Sciatic nerve (tissue), 2 donors: ENCODE measurements at regions not wholly inside any gene's neighbourhood (a gene's known extent, or its start where the extent isn't known, plus 50 kb on each side); places are given as distances from the start of the nearest gene placed in this dataset.

Source experiments
- ATAC-seq: fragments of 200-7000 bp; cut with Tn5 transposase; one replicate; pipeline ENCODE4 v1.9.1; 2020; ENCODE audit warnings: mild to moderate bottlenecking, moderate library complexity
- DNase-seq: peaks from one replicate; pipeline ENCODE4 v3.0.0-alpha.2; 2020; ENCODE audit warnings: low spot score
- intact Hi-C: fragments of 100-400 bp; cut with DNase I; formaldehyde crosslinking; loops from one replicate; pipeline ENCODE4 v1.14.2; 2022
- donor health status: DM: no; HTN: no; CAD: no.
- donor health status: DM: no; HTN: no; CAD: no.

DNA sequence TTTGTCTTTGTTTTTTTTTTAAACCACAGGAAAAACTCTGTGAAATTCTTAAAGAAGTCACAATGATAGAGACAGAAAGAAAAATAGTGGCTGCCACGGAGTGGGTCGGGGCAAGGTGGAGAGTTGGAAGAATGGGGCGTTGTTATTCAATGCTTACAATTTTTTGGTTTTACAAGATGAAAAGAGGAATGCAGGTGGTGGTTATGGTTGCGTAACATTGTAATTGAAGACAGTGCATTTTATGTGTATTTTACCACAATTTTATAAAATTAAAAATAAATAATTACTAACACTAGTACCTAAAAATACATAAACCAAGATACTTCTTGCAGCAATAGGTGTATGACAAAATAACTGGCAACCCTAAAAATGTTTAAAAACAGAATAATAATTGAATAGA lies 76.9 kb upstream of the VOPP1 start:
- ATAC-seq: no peak
- no peak for DNase-seq
- intact Hi-C loops: loop anchor here (10.0 kb wide), 1 partner anchor 426 kb away; no protein-coding TSS in a partner anchor

GRCh38 chr7:55644567-55644966 lies 72.3 kb upstream of the VOPP1 start:
- no peak for ATAC-seq
- intact Hi-C loops: loop anchor here (10.0 kb wide), 1 partner anchor 430 kb away; no protein-coding TSS in a partner anchor

GRCh38 chr7:55642266-55642665 lies 70.0 kb upstream of the VOPP1 start:
- DNase-seq (no peak), ATAC-seq (no peak)
- intact Hi-C loops: loop anchor here (10.0 kb wide), 1 partner anchor 433 kb away; no protein-coding TSS in a partner anchor

More at GRCh38 chr7:55644567-55644966, 72.3 kb upstream of the VOPP1 start:
- DNase-seq: no peak

- ATAC-seq (no peak), DNase-seq (no peak)
- intact Hi-C loops: loop anchor here (10.0 kb wide), 1 partner anchor 433 kb away; no protein-coding TSS in a partner anchor
Observed at GRCh38 chr7:55641811-55642210, 69.5 kb upstream of the VOPP1 start.

DNA sequence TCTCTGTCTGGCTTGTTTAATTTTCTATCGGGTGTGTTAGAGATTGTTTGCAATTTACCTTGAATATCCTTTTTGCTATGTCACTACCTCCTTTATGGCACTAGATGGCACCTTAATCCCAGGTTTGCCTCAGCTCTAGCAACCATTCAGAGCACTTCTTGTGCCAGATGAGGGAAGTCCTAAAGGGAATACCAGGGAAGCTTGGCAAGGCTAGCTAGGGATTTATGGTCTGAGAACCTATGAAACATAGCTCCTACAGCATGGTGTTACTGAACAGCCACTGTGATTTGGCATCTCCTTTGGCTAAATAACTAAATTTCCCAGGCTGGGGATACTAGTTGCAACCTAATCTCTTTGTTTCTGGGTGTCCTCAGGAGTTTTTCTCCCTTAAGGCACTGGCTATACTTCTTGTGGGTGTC lies 69.0 kb upstream of the VOPP1 start:
- DNase-seq (no peak), ATAC-seq (peak; percentile 85)
- intact Hi-C loops: loop anchor here (10.0 kb wide), 1 partner anchor 434 kb away; no protein-coding TSS in a partner anchor

- ATAC-seq (no peak), DNase-seq (no peak)
- intact Hi-C loops: loop anchor here (10.0 kb wide), 1 partner anchor 435 kb away; no protein-coding TSS in a partner anchor
Observed at GRCh38 chr7:55639640-55640039, 67.3 kb upstream of the VOPP1 start.

DNA sequence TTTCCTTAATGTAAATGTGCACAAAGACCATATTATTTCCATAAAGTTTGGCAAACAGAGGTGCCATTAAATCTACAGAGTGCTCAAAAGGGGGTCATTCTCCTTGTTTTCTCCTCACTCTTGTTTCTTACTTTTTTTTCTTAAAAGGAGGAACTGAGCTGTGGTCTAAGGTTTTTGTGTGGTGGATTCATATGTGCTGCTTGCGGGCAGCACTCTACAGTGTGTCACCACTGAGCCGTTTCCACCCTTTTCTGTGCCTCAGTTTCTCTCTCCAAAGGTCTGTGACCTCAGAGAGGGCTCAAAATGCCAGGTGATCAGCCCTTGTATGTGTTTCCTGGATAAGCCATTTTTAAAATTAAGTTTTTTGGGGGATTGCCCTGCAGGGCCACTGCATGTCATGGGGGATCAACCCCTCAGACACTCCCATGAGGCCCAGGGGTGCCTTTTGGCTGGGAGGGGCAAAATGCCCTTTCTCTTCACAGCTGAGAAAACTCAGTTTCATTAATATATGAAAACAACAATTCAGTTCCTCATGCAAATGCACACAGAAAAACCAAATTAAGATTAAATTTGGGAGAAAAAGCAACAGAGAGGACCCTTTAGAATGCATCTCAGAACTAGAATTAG lies 56.9 kb upstream of the VOPP1 start:
- no peak for ATAC-seq
- DNase-seq: no peak

DNA sequence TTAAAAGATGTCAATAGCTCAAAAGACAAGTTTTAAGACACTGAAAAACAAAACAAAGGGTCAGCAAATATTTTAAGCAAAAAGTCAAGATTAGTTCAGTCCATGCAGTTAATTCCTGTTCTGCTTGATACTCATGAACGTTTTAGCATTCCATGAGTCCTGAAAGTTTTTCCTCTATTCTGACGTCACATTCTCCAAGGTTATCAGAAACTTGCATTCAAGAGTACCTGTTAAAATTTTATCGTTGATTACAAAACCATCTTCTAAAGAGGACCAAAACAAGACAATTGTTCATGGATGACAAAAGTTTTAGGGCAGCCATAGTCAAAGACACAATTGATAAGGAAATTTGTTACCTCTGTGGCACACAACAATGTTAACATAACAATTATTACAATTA lies 52.5 kb upstream of the VOPP1 start:
- DNase-seq (no peak), ATAC-seq (no peak)
- intact Hi-C loops: no loop called here

More for the DNA sequence above, 56.9 kb upstream of the VOPP1 start:
- intact Hi-C loops: no loop called here

DNA sequence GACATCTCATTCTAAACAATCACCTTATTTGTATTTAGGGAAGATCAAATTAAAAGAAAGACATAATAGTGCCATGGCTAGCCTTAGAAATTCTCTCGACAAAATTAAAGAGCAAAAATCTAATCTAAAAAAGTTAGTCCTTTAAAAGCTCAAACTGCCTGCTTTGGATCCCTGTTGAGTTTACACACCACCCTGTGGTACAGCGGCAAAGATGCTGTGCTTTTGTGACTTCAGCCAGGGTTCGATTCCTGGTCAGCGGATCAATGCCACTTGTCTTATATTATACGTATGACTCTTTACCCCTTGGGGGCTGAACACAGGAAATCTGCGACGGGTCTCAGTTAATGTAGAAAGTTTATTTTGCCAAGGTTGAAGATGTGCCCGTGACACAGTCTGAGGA lies 51.3 kb upstream of the VOPP1 start:
- DNase-seq: no peak
- ATAC-seq: no peak
- intact Hi-C loops: no loop called here

- ATAC-seq (no peak), DNase-seq (no peak)
- intact Hi-C loops: no loop called here
Observed at GRCh38 chr7:55622241-55622640, 49.9 kb upstream of the VOPP1 start.
